G401.6 (cell line): ENCODE measurements at regions not wholly inside any gene's neighbourhood (a gene's known extent, or its start where the extent isn't known, plus 50 kb on each side); places are given as distances from the start of the nearest gene placed in this dataset.

Source experiments
- FAIRE-seq: peaks from 2 replicates; lab custom pipeline; 2012; peaks lifted over from hg19 to GRCh38; lab: Jason Lieb, UNC

DNA sequence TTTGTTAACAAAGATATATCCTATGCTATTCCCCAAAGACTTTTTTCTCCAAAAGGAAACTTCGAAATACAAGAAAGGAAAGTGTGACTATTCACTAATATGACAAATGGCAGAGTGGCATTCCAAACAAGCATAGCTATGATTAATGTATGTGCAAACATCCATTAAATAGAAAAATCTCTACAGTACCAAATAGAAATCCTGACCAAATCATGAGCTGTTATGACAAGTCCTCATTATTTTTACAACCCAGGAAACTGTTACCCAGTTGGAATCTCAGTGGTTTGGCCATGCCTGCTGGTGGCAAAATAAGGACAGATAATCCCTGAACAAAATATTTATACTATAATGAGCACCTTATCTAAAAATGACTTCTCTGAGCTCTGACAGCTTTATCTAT lies 202.1 kb downstream of the SEC23A start:
- FAIRE-seq: no peak

DNA sequence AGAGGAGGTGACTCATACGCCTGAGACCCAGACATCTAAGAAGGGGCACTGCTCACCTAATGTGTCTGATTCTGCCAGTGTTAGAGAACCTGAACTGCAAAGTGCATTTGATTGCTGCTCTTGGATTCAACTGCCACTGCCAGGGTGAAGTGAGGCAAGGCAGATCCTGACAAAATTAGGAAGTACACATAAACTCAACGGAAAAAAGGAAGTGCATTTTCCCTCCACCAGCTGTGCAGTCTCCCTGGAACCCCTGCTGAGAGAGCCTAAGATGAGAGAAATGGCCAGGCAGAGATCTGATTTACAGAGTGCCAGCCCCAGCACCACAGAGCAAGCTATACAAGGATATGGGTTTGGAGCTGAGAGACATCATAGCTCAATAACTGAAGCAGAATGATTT lies 215.3 kb downstream of the SEC23A start:
- no peak for FAIRE-seq

- FAIRE-seq: no peak
These were observed 218.9 kb downstream of the SEC23A start for GRCh38 chr14:38884109-38884508.

DNA sequence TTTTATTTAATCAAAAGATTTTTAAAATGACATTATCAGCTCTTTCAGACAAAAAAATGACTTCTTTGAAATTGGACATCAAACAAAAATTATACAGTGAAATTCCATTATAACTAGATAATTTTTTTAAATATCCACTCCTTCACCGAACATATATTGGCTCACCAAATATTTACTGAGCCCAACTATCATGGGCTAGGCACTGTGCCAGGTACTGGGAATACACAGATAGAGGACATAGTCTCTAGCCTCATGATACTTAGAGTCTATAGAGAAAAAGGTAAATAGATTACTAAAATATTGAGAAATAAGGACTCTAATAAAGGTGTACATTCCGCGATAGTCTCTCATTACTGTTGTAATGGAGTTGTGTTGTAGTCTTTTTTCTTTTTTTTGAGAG lies 219.9 kb downstream of the SEC23A start:
- FAIRE-seq: no peak

DNA sequence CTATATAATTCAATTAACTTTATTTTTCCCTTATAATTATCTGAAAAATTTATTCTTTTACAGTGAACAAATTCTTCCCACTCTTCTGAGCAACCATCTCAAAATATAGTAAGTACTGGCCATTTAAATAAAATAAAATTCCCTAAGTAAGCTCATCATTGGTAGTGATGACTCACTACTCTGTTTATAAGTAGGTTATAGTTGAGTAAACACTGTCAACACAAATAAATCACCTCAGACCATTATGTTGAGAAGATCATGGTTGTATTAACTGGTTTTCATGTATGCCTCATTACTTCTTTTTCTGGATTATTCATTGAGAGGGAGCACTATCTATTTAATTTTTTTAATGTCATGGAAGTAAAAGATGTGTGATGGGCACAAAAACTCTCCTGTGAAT lies 220.5 kb downstream of the SEC23A start:
- FAIRE-seq: no peak

GRCh38 chr14:38880643-38881524 lies 222.2 kb downstream of the SEC23A start:
- FAIRE-seq: no peak

DNA sequence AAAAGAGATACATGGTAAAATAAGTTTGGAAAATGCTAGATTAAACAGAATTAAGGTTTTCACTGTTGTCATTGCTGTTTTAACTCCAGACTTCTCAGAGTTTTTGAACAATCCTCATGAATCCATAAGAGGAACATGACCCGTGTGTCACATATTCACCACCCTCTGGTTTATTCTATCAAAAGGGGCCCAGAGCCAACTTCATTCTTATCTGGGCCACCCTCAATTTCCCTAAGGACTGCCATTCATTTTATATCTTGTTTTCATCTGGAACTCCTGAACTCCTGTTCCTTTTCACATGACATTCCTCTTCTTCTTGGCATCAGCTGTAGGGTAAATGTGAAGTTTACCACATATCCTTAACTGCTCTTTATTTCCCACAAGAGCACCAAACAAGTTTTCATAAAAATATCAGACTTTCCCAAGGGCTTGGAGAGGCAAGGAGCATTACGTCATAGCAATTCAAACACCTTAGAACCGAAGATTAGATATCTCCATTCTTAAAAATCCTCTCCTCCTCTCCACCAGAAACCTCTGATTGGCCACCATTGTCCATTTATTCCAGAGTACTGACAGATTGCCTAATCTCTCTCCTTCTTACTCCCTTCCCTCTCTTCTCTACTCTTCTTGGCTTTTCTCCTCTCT lies 225.2 kb downstream of the SEC23A start:
- FAIRE-seq: no peak

GRCh38 chr14:38874721-38875120 lies 228.3 kb downstream of the SEC23A start:
- no peak for FAIRE-seq

GRCh38 chr14:38873941-38874612 lies 229.0 kb downstream of the SEC23A start:
- no peak for FAIRE-seq

GRCh38 chr14:38870296-38870836 lies 232.7 kb downstream of the SEC23A start:
- FAIRE-seq: no peak

DNA sequence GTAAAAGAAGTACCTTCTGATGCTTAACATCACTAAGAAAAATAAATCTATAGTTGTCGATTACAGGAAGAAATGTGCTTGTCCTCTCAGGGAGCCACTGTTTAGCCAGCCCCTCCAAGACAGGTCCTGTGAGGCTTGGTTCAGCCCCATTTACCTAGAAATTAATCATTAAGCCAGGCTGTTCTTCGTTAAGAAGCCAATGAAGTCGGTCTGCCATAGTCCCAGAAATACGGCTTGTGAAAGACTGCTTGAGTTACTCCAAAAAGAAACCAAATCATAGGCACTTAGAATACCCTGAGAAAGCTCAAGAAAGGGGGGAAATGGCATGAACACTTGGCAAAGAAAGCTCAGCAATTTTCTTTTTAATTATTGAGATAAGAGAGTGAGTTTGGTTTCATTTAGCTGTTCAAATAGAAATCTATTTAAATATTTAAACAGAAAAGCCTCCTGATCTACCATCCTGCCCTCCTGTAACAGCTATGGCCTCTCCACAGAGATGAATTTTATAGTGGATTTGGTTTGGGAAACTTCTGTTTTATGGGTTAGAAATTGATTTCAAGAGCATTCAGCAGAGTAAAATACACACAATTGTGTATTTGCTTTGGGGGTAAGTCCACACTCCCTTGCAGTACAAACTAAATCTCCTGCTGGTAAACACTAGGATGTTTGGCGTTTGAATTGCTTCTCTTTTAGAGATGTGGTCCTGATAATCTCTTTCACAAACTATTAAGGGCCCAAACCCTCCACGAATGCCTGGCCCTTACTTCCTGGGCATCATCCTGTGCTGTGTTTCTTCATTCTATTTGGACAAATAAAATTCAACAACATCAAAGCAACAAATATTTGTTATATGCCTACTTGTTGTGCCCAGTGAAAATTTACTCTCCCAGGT lies 234.4 kb downstream of the SEC23A start:
- no peak for FAIRE-seq

DNA sequence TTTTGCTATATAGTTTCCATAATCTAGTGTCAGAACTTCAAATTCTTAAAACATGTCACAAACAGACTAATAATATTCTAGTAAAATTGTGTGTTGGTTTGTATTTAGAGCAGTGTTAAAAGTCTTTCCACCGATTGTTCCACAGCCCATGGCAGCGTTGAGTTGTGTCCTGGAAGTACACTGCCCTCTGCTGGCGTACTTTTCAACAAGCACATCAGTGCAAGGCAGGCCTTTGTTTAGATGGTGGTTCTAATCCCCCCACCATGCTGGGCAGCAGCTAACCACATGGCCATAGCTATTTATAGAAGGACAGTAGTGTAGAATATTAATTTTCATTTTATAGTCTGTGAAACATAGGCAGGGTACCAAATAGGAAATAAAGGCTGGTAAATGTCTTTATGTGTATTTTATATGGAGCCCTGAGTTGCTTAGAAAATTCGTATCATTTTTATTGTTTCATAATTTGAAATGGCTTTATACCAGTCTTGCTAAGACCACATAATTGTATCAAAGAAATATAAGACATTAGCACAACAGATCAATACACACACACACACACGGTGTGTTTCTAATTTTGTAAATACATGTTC lies 235.4 kb downstream of the SEC23A start:
- peak; percentile 61 for FAIRE-seq

DNA sequence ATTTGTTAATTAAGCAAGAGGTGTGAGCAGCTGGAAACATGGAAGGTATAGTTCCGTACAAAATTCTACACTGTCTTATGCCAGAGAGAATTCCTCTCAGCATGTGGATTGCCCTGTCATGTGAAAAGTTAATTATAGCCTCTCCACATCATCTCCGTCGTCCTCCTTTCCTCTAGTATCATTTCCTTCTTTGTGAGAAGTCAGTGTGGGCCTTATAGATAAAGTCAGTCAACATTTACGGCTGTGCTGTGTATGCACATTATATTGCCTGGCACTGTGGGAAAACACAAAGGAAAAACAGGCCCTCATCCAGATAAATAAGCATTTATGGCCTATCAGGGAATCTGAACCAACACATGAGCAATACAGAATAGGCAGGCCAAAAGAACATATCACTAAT lies 236.6 kb downstream of the SEC23A start:
- no peak for FAIRE-seq

GRCh38 chr14:38862366-38862765 lies 240.7 kb downstream of the SEC23A start:
- FAIRE-seq: no peak

- FAIRE-seq: no peak
These were observed 242.5 kb downstream of the SEC23A start for GRCh38 chr14:38860530-38860929.

DNA sequence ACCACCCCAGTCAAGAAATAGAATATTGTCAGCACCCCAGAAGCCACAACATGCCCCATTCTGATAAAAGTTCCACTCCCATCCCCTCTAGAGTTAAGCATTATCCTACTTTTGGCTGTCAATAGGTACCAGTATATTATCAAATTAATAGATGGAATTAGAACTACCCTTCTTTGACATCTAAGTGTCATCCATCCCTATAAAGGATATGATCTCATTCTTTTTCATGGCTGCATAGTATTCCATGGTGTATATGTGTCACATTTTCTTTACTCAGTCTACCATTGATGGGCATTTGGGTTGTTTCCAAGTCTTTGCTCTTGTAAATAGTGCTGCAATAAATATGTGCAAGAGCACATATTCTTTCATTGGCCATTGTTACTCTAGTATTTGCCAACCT lies 246.2 kb downstream of the SEC23A start:
- FAIRE-seq: no peak

DNA sequence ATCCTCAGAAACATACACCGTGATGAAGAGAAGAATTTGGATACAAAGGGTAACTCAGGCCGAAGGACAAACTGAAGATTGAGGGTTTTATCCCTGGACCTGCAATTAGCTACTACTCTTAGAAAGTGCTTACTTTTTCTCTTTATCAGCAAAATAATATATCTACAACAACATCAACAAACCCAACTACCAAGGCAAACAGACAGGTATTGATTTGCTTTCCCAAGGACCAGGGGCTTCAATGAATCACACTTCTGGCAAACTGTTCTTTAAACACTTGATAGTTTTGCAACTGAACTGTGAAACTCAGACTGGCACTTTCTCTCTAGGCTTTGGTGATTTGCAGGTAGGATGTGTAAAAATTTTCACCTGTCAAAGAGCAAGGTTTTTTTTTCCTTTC lies 247.5 kb downstream of the SEC23A start:
- FAIRE-seq: no peak

DNA sequence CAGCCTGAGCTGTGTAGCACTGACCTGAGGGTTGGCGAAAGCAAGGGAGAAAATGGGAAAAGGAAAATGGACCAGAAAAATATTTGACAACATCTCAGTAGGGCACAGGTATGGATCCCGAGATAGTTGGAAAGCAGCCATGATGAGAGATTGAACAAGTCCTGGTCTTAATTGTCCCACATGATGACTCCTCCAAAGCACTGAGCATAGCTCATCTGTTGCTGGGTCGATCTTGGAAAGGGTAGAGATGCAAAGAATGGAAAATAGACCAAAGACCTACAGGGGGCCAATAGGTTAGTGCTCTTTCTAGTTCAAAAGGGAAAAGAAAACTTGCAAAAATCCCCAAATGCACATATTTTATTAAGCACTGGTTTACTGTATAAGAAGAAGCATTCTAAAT lies 251.9 kb downstream of the SEC23A start:
- FAIRE-seq: no peak

- no peak for FAIRE-seq
These were observed 252.4 kb downstream of the SEC23A start for GRCh38 chr14:38850664-38851063.

- no peak for FAIRE-seq
These were observed 254.6 kb downstream of the SEC23A start for GRCh38 chr14:38848243-38848935.

DNA sequence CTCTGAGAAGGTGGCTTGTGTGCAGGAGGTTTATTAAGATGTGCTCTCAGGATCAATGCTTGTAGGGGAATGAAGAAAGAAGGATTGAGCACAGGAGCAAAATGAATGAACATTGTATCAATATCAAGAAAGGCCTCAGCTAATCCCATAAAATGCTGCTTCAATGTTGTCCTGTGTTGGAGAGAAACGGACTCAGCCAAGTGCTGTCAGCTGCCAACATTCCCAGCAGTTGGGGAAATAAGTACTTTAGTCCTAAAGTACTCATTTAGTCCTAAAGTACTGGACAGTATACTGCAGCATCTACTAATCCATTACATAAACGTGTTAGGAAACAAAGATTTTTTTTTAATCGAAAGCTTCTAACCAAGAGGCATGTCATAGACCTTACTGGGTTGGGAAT lies 255.9 kb downstream of the SEC23A start:
- no peak for FAIRE-seq
